HCT116 (cell line): ENCODE measurements at regions not wholly inside any gene's neighbourhood (a gene's known extent, or its start where the extent isn't known, plus 50 kb on each side); places are given as distances from the start of the nearest gene placed in this dataset.

Source experiments
- ATAC-seq: fragments of 200-7000 bp; cut with Tn5 transposase; 2 replicates; pipeline ENCODE4 v1.9.1; 2020; ENCODE audit warnings: mild to moderate bottlenecking, moderate library complexity
- BruUV-seq: library from RNA; stranded (reverse); fragments of 400-500 nt; replicated peaks from 2 replicates; lab custom pipeline; 2021; lab: Mats Ljungman, UMichigan
- CTCF ChIA-PET: fragments of 300-600 bp; sonication (Branson Sonifier 250); formaldehyde crosslinking; loops from one replicate; lab custom pipeline; 2021; ENCODE audit warnings: antibody characterized with exemption; lab: Charles Lee
- POLR2A ChIA-PET: fragments of 300-600, 350-600 bp; sonication (Branson Sonifier 250); formaldehyde crosslinking; loops from one replicate; lab custom pipeline; 2021; ENCODE audit warnings: antibody characterized with exemption; lab: Charles Lee
- RAD21 ChIA-PET, 2 experiments: fragments of 300-600 bp; sonication (Branson Sonifier 250); formaldehyde crosslinking; loops; one replicate each; lab custom pipeline; 2023; ENCODE audit warnings: low total read pairs in 2 of 2; ENCODE audit not compliant: uncharacterized antibody in 2 of 2, unreplicated experiment in 2 of 2, low non-redundant PET in 1 of 2; lab: Charles Lee
- DNase-seq: peaks from one replicate; pipeline ENCODE4 v3.0.0-alpha.2; 2010; ENCODE audit warnings: low read depth, low spot score
- H2AFZ ChIP-seq: fragments of 200-600 bp; shearing (Covaris generic), sonication (generic); 2 replicates; pipeline ENCODE4 v1.6.1; 2017; ENCODE audit warnings: low read depth, mixed run types, mixed read lengths, antibody characterized with exemption, low read length; ENCODE audit not compliant: poor library complexity, severe bottlenecking
- H3K27ac ChIP-seq: 2 replicates; pipeline ENCODE4 v1.5.1; 2012; ENCODE audit warnings: low read depth, low read length
- H3K27me3 ChIP-seq: fragments of 200-600 bp; sonication (generic); 2 replicates; pipeline ENCODE4 v1.6.1; 2016; ENCODE audit warnings: mixed run types, low read length, mixed read lengths; ENCODE audit not compliant: insufficient read depth
- H3K36me3 ChIP-seq, 2 experiments: fragments of 200-500 bp in 1 of 2; fragments of 200-600 bp in 1 of 2; sonication (Bioruptor generic) in 1 of 2; sonication (generic) in 1 of 2; 2 replicates each; pipeline versions ENCODE4 v1.5.1 to v1.6.1; 2014 to 2016; ENCODE audit warnings: low read length in 2 of 2, inconsistent platforms in 1 of 2, mixed read lengths in 1 of 2, mixed run types in 1 of 2; ENCODE audit not compliant: insufficient read depth in 2 of 2, control insufficient read depth in 1 of 2
- H3K4me1 ChIP-seq, 2 experiments: fragments of 200-600 bp in 1 of 2; sonication (generic) in 1 of 2; 2 replicates each; pipeline versions ENCODE4 v1.5.1 to v1.6.1; 2012 to 2017; ENCODE audit warnings: low read length in 2 of 2, inconsistent platforms in 1 of 2, mild to moderate bottlenecking in 1 of 2, mixed read lengths in 1 of 2, mixed run types in 1 of 2, moderate library complexity in 1 of 2; ENCODE audit not compliant: insufficient read depth in 2 of 2, control insufficient read depth in 1 of 2
- H3K4me2 ChIP-seq: fragments of 200-600 bp; sonication (generic); 2 replicates; pipeline ENCODE4 v1.6.1; 2017; ENCODE audit warnings: mixed run types, low read length, mixed read lengths
- H3K4me3 ChIP-seq, 2 experiments: fragments of 200-600 bp in 1 of 2; sonication (generic) in 1 of 2; replicated peaks in 1 of 2; 2 replicates each; pipeline ENCODE4 v1.5.1; 2011 to 2016; ENCODE audit warnings: low read length in 2 of 2, control low read depth in 1 of 2, low read depth in 1 of 2, mild to moderate bottlenecking in 1 of 2, mixed read lengths in 1 of 2, mixed run types in 1 of 2
- H3K79me2 ChIP-seq: fragments of 200-600 bp; sonication (generic); 2 replicates; pipeline ENCODE4 v1.6.1; 2017; ENCODE audit warnings: mild to moderate bottlenecking, mixed run types, low read length, moderate library complexity, mixed read lengths; ENCODE audit not compliant: insufficient read depth
- H3K9ac ChIP-seq: fragments of 200-600 bp; sonication (generic); 2 replicates; pipeline ENCODE4 v1.6.1; 2016; ENCODE audit warnings: low read length, mixed read lengths
- H3K9me2 ChIP-seq: fragments of 200-600 bp; sonication (generic), shearing (Covaris generic); 2 replicates; pipeline ENCODE4 v1.6.1; 2017; ENCODE audit warnings: mixed run types, mild to moderate bottlenecking, moderate library complexity; ENCODE audit not compliant: insufficient read depth
- H3K9me3 ChIP-seq, 2 experiments: fragments of 200-500 bp in 1 of 2; fragments of 200-600 bp in 1 of 2; sonication (Bioruptor generic) in 1 of 2; sonication (generic) in 1 of 2; 2 replicates each; pipeline ENCODE4 v1.6.1; 2014 to 2017; ENCODE audit warnings: low read length in 2 of 2, mixed read lengths in 2 of 2, inconsistent platforms in 1 of 2, low read depth in 1 of 2, mild to moderate bottlenecking in 1 of 2, mixed run types in 1 of 2, moderate library complexity in 1 of 2; ENCODE audit not compliant: control insufficient read depth in 1 of 2, insufficient read depth in 1 of 2
- H4K20me1 ChIP-seq: fragments of 200-600 bp; sonication (generic), shearing (Covaris generic); 2 replicates; pipeline ENCODE4 v1.6.1; 2017; ENCODE audit warnings: mixed run types, mild to moderate bottlenecking, moderate library complexity; ENCODE audit not compliant: insufficient read depth
- CBX3 ChIP-seq: IDR thresholded peaks from 2 replicates; pipeline ENCODE4 v1.6.1; 2012; ENCODE audit warnings: low read depth
- CEBPB ChIP-seq: IDR thresholded peaks from 2 replicates; pipeline ENCODE4 v1.6.1; 2012; ENCODE audit warnings: low read depth
- EGR1 ChIP-seq: IDR thresholded peaks from 2 replicates; pipeline ENCODE4 v1.6.1; 2012; ENCODE audit warnings: low read depth
- ELF1 ChIP-seq: IDR thresholded peaks from 2 replicates; pipeline ENCODE4 v1.6.1; 2012; ENCODE audit warnings: low read depth, borderline replicate concordance
- EZH2 ChIP-seq: fragments of 200-600 bp; sonication (generic); IDR thresholded peaks from 2 replicates; pipeline ENCODE4 v1.6.1; 2017; ENCODE audit warnings: antibody characterized with exemption, mixed run types
- EZH2phosphoT487 ChIP-seq: fragments of 200-600 bp; IDR thresholded peaks from 2 replicates; pipeline ENCODE4 v1.6.1; 2018; ENCODE audit warnings: antibody characterized with exemption, borderline replicate concordance
- FOSL1 ChIP-seq: IDR thresholded peaks from 2 replicates; pipeline ENCODE4 v1.6.1; 2012; ENCODE audit warnings: low read depth
- JUND ChIP-seq: IDR thresholded peaks from 2 replicates; pipeline ENCODE4 v1.6.1; 2012
- POLR2A ChIP-seq: IDR thresholded peaks from 2 replicates; pipeline ENCODE4 v1.7.0; 2011; ENCODE audit warnings: borderline replicate concordance; ENCODE audit not compliant: insufficient read depth, insufficient read length; ENCODE audit errors: extremely low read depth
- POLR2AphosphoS5 ChIP-seq: IDR thresholded peaks from 2 replicates; pipeline ENCODE4 v1.6.1; 2011; ENCODE audit warnings: mild to moderate bottlenecking, low read depth, low read length, moderate library complexity
- RAD21 ChIP-seq: IDR thresholded peaks from 2 replicates; pipeline ENCODE4 v1.6.1; 2012; ENCODE audit warnings: low read depth, mild to moderate bottlenecking
- SRF ChIP-seq: IDR thresholded peaks from 2 replicates; pipeline ENCODE4 v1.6.1; 2012; ENCODE audit warnings: low read depth
- YY1 ChIP-seq: IDR thresholded peaks from 2 replicates; pipeline ENCODE4 v1.6.1; 2011; ENCODE audit warnings: low read length, low read depth, moderate library complexity, mild to moderate bottlenecking; ENCODE audit not compliant: insufficient replicate concordance; ENCODE audit errors: extremely low read depth
- ZNF274 ChIP-seq: fragments of 200-500 bp; sonication (Bioruptor generic); IDR thresholded peaks from 2 replicates; pipeline ENCODE4 v1.6.1; 2014; ENCODE audit warnings: mild to moderate bottlenecking, low read depth, low read length, inconsistent platforms
- intact Hi-C: fragments of 100-400 bp; cut with micrococcal nuclease; formaldehyde crosslinking; loops from 2 replicates; pipeline ENCODE4 v1.10.0; 2022
- TF ChIP-seq, protein P1 (sequence below): IDR thresholded peaks from 2 replicates; pipeline ENCODE4 v1.6.1; 2012
- TF ChIP-seq, protein P2 (sequence below), 3 experiments: fragments of 200-600 bp in 1 of 3; sonication (generic) in 1 of 3; IDR thresholded peaks in 2 of 3; conservative IDR thresholded peaks in 1 of 3; 2 replicates each; pipeline ENCODE4 v1.5.1; 2012 to 2017; ENCODE audit warnings: low read depth in 2 of 3, low read length in 2 of 3, antibody characterized with exemption in 1 of 3, borderline replicate concordance in 1 of 3, control low read depth in 1 of 3, mild to moderate bottlenecking in 1 of 3, mixed read lengths in 1 of 3, mixed run types in 1 of 3, moderate library complexity in 1 of 3; ENCODE audit not compliant: insufficient read depth in 1 of 3
- TF ChIP-seq, protein P3 (sequence below): IDR thresholded peaks from 2 replicates; pipeline ENCODE4 v1.6.1; 2012

DNA sequence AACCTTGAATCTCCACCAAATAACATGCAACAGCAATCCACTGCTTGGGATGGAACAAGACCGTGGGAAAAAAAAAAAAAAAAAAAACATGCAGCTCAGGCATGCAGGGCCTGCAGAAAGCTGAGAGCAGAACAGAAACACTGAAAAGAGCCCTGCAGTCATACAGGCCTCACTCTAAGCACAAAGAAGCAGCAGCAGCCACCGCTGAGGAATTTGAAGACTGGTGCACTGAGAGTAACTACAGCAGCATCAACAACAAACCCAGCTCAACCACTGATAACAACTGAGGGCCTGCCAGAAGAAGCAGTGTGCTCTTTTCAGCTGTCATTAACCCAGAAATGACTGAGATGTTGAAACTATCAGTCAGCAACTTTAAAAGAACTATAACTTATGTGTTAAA, 354.7 kb upstream of the TMTC1 start:
- POLR2A ChIA-PET = no interaction called here
- Histone ChIP-seq H3K4me1 (no peaks in the 10 kb centered on the region), H3K36me3 (no peaks in the 10 kb centered on the region), H3K27ac (no peak overlapping the region), H3K9ac (no peak overlapping the region), H3K4me3 (no peak overlapping the region), H4K20me1 (no peaks in the 10 kb centered on the region), H3K9me2 (no peaks in the 10 kb centered on the region), H3K4me2 (no peak overlapping the region), H2AFZ (no peak overlapping the region), H3K79me2 (no peaks in the 10 kb centered on the region), H3K27me3 (no peaks in the 10 kb centered on the region)
- intact Hi-C loops = loop anchor here (10.0 kb wide), 1 partner anchor 834 kb away; no protein-coding TSS in a partner anchor
- DNase-seq = no peak
- CTCF ChIA-PET = no interaction called here
- no TSS peak for BruUV-seq
- TF ChIP-seq ZNF274 (no peak), EZH2phosphoT487 (no peak), EGR1 (no peak), EZH2 (no peak), YY1 (no peak), RAD21 (no peak), ELF1 (no peak), POLR2A (no peak), SRF (no peak), JUND (no peak), CEBPB (no peak), FOSL1 (no peak), POLR2AphosphoS5 (no peak), CBX3 (no peak)
- TF ChIP-seq, protein P1, sequence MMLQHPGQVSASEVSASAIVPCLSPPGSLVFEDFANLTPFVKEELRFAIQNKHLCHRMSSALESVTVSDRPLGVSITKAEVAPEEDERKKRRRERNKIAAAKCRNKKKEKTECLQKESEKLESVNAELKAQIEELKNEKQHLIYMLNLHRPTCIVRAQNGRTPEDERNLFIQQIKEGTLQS = no peak
- TF ChIP-seq, protein P2, sequence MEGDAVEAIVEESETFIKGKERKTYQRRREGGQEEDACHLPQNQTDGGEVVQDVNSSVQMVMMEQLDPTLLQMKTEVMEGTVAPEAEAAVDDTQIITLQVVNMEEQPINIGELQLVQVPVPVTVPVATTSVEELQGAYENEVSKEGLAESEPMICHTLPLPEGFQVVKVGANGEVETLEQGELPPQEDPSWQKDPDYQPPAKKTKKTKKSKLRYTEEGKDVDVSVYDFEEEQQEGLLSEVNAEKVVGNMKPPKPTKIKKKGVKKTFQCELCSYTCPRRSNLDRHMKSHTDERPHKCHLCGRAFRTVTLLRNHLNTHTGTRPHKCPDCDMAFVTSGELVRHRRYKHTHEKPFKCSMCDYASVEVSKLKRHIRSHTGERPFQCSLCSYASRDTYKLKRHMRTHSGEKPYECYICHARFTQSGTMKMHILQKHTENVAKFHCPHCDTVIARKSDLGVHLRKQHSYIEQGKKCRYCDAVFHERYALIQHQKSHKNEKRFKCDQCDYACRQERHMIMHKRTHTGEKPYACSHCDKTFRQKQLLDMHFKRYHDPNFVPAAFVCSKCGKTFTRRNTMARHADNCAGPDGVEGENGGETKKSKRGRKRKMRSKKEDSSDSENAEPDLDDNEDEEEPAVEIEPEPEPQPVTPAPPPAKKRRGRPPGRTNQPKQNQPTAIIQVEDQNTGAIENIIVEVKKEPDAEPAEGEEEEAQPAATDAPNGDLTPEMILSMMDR (IDR thresholded peaks at IDR 0.05 in 2 of 3, conservative IDR thresholded peaks at IDR 0.05 in 1 of 3; ENCODE audit: borderline replicate concordance in 1 of 3, insufficient read depth in 1 of 3, low read depth in 2 of 3, low read length in 2 of 3) = no peak
- TF ChIP-seq, protein P3, sequence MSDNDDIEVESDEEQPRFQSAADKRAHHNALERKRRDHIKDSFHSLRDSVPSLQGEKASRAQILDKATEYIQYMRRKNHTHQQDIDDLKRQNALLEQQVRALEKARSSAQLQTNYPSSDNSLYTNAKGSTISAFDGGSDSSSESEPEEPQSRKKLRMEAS = no peak
- TF ChIP-seq, all 23 proteins: peak for 0
- RAD21 ChIA-PET = no interaction called here
- ATAC-seq = no peak
- H3K9me3 ChIP-seq = no peaks in the 10 kb centered on the region
